Midbrain (tissue), 1 donor: ENCODE measurements at regions not wholly inside any gene's neighbourhood (a gene's known extent, or its start where the extent isn't known, plus 50 kb on each side); places are given as distances from the start of the nearest gene placed in this dataset.
"Not testable (repeated sequence)": the region's sequence is repeated elsewhere in the genome, so short reads cannot be mapped to it uniquely, and the experiment has no call there.

Experiments
- DNase-seq: peaks from one replicate; lab custom pipeline; 2025; lab: John Stamatoyannopoulos, UW

GRCh38 chr12:46945591-46945990, 119.8 kb upstream of the SLC38A4 start:
- no peak for DNase-seq

GRCh38 chr12:46946137-46946536, 120.3 kb upstream of the SLC38A4 start:
- no peak for DNase-seq

GRCh38 chr12:46948936-46949545, 123.2 kb upstream of the SLC38A4 start:
- peak; percentile 23 for DNase-seq

- no peak for DNase-seq
Measured at GRCh38 chr12:46950094-46950493, 124.3 kb upstream of the SLC38A4 start.

GRCh38 chr12:46952880-46953483, 126.4 kb upstream of the PCED1B start:
- no peak for DNase-seq

- no peak for DNase-seq
Measured at GRCh38 chr12:46956451-46957035, 122.9 kb upstream of the PCED1B start.

GRCh38 chr12:46958053-46958452, 121.4 kb upstream of the PCED1B start:
- no peak for DNase-seq

GRCh38 chr12:46958599-46959290, 120.7 kb upstream of the PCED1B start:
- DNase-seq, result no peak

- DNase-seq, result no peak
Measured at GRCh38 chr12:46959502-46959901, 119.9 kb upstream of the PCED1B start.

GRCh38 chr12:46960681-46961080, 118.7 kb upstream of the PCED1B start:
- no peak for DNase-seq

GRCh38 chr12:46963191-46963590, 116.2 kb upstream of the PCED1B start:
- DNase-seq, result no peak

- no peak for DNase-seq
Measured at GRCh38 chr12:46963977-46964971, 115.1 kb upstream of the PCED1B start.

GRCh38 chr12:46965137-46965536, 114.3 kb upstream of the PCED1B start:
- no peak for DNase-seq

GRCh38 chr12:46965880-46966279, 113.5 kb upstream of the PCED1B start:
- no peak for DNase-seq

- no peak for DNase-seq
Measured at GRCh38 chr12:46970636-46971035, 108.8 kb upstream of the PCED1B start.

GRCh38 chr12:46973937-46974336, 105.5 kb upstream of the PCED1B start:
- DNase-seq, result not testable (repeated sequence)

GRCh38 chr12:46977871-46978375, 101.5 kb upstream of the PCED1B start:
- DNase-seq, result no peak

- DNase-seq, result no peak
Measured at GRCh38 chr12:46981622-46982021, 97.8 kb upstream of the PCED1B start.

- no peak for DNase-seq
Measured at GRCh38 chr12:46982629-46983392, 96.6 kb upstream of the PCED1B start.

GRCh38 chr12:46983393-46983793, 96.0 kb upstream of the PCED1B start:
- DNase-seq, result no peak
